ENCODE measurements at regions not wholly inside any gene's neighbourhood (a gene's known extent, or its start where the extent isn't known, plus 50 kb on each side); places are given as distances from the start of the nearest gene placed in this dataset.

- no peak for TF ChIP-seq POLR2A (IDR thresholded peaks at IDR 0.05; ENCODE audit: low read length)
- TF ChIP-seq GATA1 (IDR thresholded peaks at IDR 0.05; ENCODE audit: low read depth, low read length) = no peak
Observed at GRCh38 chr14:66365388-66365787, 120.8 kb upstream of the CCDC196 start.

All from erythroblast (primary cell).